MM.1S (cell line): ENCODE measurements at regions not wholly inside any gene's neighbourhood (a gene's known extent, or its start where the extent isn't known, plus 50 kb on each side); places are given as distances from the start of the nearest gene placed in this dataset.

ENCODE experiments used
- CTCF ChIP-seq: fragments of 300-600 bp; sonication (generic); IDR thresholded peaks from 2 replicates; pipeline ENCODE4 v1.5.1; 2016; ENCODE audit warnings: antibody characterized with exemption, low read length, mixed read lengths
- EZH2 ChIP-seq: fragments of 300-600 bp; sonication (generic); optimal IDR thresholded peaks from 2 replicates; pipeline ENCODE3; 2017; ENCODE audit warnings: low read depth, mild to moderate bottlenecking, antibody characterized with exemption, low read length, mixed read lengths
- EZH2phosphoT487 ChIP-seq: fragments of 300-600 bp; sonication (generic); IDR thresholded peaks from 2 replicates; pipeline ENCODE4 v1.6.1; 2018; ENCODE audit warnings: antibody characterized with exemption, low read length

- no peak for TF ChIP-seq CTCF
- TF ChIP-seq EZH2phosphoT487 = no peak
- no peak for TF ChIP-seq EZH2
These were observed 194.0 kb downstream of the C1orf94 start for GRCh38 chr1:34370748-34371147.
